ENCODE measurements at regions not wholly inside any gene's neighbourhood (a gene's known extent, or its start where the extent isn't known, plus 50 kb on each side); places are given as distances from the start of the nearest gene placed in this dataset.
"Not testable (repeated sequence)": the region's sequence is repeated elsewhere in the genome, so short reads cannot be mapped to it uniquely, and the experiment has no call there.

- in situ Hi-C loops (cut with MboI; ENCODE audit: low pct_unique_long_range_greater_than_20kb, low sequenced_read_pairs, unreplicated experiment), result no loop called here
- no peak for DNase-seq (ENCODE audit: low spot score)
- no peak for TF ChIP-seq CTCF (IDR thresholded peaks at IDR 0.05; ENCODE audit: extremely low read depth, insufficient read depth, missing control alignments)
Observed at GRCh38 chr9:108049026-108049607, 559.5 kb upstream of the KLF4 start.

- no peak for DNase-seq (ENCODE audit: low spot score)
- no peak for TF ChIP-seq CTCF (IDR thresholded peaks at IDR 0.05; ENCODE audit: extremely low read depth, insufficient read depth, missing control alignments)
- in situ Hi-C loops (cut with MboI; ENCODE audit: low pct_unique_long_range_greater_than_20kb, low sequenced_read_pairs, unreplicated experiment), result no loop called here
Observed at GRCh38 chr9:108048406-108049025, 558.9 kb upstream of the KLF4 start.

- in situ Hi-C loops (cut with MboI; ENCODE audit: low pct_unique_long_range_greater_than_20kb, low sequenced_read_pairs, unreplicated experiment); DNase-seq (ENCODE audit: low spot score): not testable (repeated sequence)
Observed at GRCh38 chr9:108047777-108048176, 558.2 kb upstream of the KLF4 start.

- no peak for DNase-seq (ENCODE audit: low spot score)
- no peak for TF ChIP-seq CTCF (IDR thresholded peaks at IDR 0.05; ENCODE audit: extremely low read depth, insufficient read depth, missing control alignments)
- in situ Hi-C loops (cut with MboI; ENCODE audit: low pct_unique_long_range_greater_than_20kb, low sequenced_read_pairs, unreplicated experiment), result no loop called here
Observed at GRCh38 chr9:108047264-108047663, 557.7 kb upstream of the KLF4 start.

- no peak for DNase-seq (ENCODE audit: low spot score)
- no peak for TF ChIP-seq CTCF (IDR thresholded peaks at IDR 0.05; ENCODE audit: extremely low read depth, insufficient read depth, missing control alignments)
- in situ Hi-C loops (cut with MboI; ENCODE audit: low pct_unique_long_range_greater_than_20kb, low sequenced_read_pairs, unreplicated experiment), result no loop called here
Observed at GRCh38 chr9:108045851-108046250, 556.3 kb upstream of the KLF4 start.

- DNase-seq (ENCODE audit: low spot score), result no peak
- TF ChIP-seq CTCF (IDR thresholded peaks at IDR 0.05; ENCODE audit: extremely low read depth, insufficient read depth, missing control alignments), result no peak
- in situ Hi-C loops (cut with MboI; ENCODE audit: low pct_unique_long_range_greater_than_20kb, low sequenced_read_pairs, unreplicated experiment), result no loop called here
Observed at GRCh38 chr9:108043585-108043984, 554.0 kb upstream of the KLF4 start.

GRCh38 chr9:108041551-108041950, 552.0 kb upstream of the KLF4 start:
- TF ChIP-seq CTCF (IDR thresholded peaks at IDR 0.05; ENCODE audit: extremely low read depth, insufficient read depth, missing control alignments), result no peak
- in situ Hi-C loops (cut with MboI; ENCODE audit: low pct_unique_long_range_greater_than_20kb, low sequenced_read_pairs, unreplicated experiment), result no loop called here
- no peak for DNase-seq (ENCODE audit: low spot score)
